ENCODE measurements at regions not wholly inside any gene's neighbourhood (a gene's known extent, or its start where the extent isn't known, plus 50 kb on each side); places are given as distances from the start of the nearest gene placed in this dataset.

DNA sequence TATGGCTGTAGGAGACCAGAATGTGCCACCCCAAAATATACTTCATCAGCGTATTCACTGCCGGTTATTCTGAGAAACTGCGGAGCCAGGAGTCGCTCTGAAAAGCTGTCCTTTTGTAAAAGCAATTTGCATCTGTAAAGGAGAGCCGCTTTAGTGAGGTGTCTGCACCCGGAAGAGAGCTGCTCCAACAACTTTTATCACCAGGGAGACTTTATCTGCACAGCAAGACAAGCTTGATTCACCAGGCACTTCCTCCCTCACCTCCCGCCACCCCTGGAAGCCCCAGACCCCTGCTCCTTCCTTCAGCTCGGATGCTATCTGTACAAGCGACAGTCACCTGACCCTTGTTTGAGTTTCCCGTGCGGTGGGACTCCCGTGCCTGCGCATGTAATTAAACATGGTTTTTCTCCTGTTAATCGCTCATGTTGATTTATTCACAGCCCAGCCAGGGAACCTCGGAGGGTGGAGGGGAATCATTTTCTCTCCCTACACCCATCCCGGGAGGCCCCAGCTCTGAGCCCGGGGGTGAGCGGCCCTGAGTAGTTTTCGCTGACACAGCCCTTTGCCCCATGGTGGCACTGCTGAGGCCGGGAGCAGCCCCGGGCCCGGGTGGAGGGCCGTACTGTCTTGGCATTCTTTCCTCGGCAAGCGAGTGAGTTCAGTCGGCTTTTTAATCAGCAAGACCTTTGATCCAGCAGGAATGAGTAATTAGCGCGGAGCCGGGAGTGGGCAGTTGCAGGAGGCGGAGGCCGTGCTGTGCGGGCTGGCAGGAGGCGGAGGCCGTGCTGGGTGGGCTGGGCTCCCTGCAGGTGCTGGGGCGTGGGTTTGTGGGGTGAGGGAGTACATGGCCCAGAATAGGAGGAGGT is 222.7 kb upstream of the CIBAR2 start:
- H3K9me3 Mint-ChIP-seq = no peaks in the 10 kb centered on the region

GRCh38 chr16:85335584-85336491 is 223.6 kb upstream of the CIBAR2 start:
- Mint-ChIP-seq H3K27ac (peak overlapping the region; percentile 84 to 96 (median 86)), H3K4me1 (peaks cover 0 to 12% (median 2%) of the 10 kb centered on the region in 4 donors), H3K36me3 (no peaks in the 10 kb centered on the region), H3K27me3 (peaks cover 5% of the 10 kb centered on the region), H3K9me3 (no peaks in the 10 kb centered on the region), H3K4me3 (peak overlapping the region in 3 of 4 donors; percentile 76 to 88 (median 84))
- no peaks in the 10 kb centered on the region for H3K36me3 ChIP-seq (ENCODE audit: control insufficient read depth, insufficient read depth, low read length)
- no peak overlapping the region for H3K4me3 ChIP-seq (ENCODE audit: low read depth, low read length)
- no peak for DNase-seq
- H3K9me3 ChIP-seq (ENCODE audit: control insufficient read depth in 2 of 2, low read length in 2 of 2) = no peaks in the 10 kb centered on the region
- ATAC-seq (ENCODE audit: low read depth in 2 of 2) = no peak
- no peak overlapping the region for H3K27ac ChIP-seq (ENCODE audit: insufficient read depth, low read length, poor library complexity, severe bottlenecking)
- H3K4me1 ChIP-seq (ENCODE audit: control insufficient read depth, insufficient read depth, low read length, poor library complexity, severe bottlenecking) = peaks cover 11% of the 10 kb centered on the region
- no peaks in the 10 kb centered on the region for H3K27me3 ChIP-seq (ENCODE audit: control insufficient read depth, insufficient read depth, low read length)

More for the DNA sequence above, 222.7 kb upstream of the CIBAR2 start:
- ATAC-seq (ENCODE audit: low read depth in 2 of 2) (peak; percentile 34 to 49), DNase-seq (peak in 2 of 3 donors; percentile 18 to 45)
- H3K27me3 Mint-ChIP-seq = peaks cover 5% of the 10 kb centered on the region
- H3K27ac Mint-ChIP-seq = peak overlapping the region; percentile 84 to 96 (median 86)
- no peaks in the 10 kb centered on the region for H3K27me3 ChIP-seq (ENCODE audit: control insufficient read depth, insufficient read depth, low read length)
- no peak overlapping the region for H3K27ac ChIP-seq (ENCODE audit: insufficient read depth, low read length, poor library complexity, severe bottlenecking)
- no peak overlapping the region for H3K4me3 ChIP-seq (ENCODE audit: low read depth, low read length)
- H3K4me1 ChIP-seq (ENCODE audit: control insufficient read depth, insufficient read depth, low read length, poor library complexity, severe bottlenecking) = peaks cover 15% of the 10 kb centered on the region
- no peaks in the 10 kb centered on the region for H3K36me3 ChIP-seq (ENCODE audit: control insufficient read depth, insufficient read depth, low read length)
- no peaks in the 10 kb centered on the region for H3K9me3 ChIP-seq (ENCODE audit: control insufficient read depth in 2 of 2, low read length in 2 of 2)
- H3K4me3 Mint-ChIP-seq = peak overlapping the region in 3 of 4 donors; percentile 76 to 88 (median 84)
- H3K36me3 Mint-ChIP-seq = no peaks in the 10 kb centered on the region
- H3K4me1 Mint-ChIP-seq = peaks cover 0 to 19% (median 4%) of the 10 kb centered on the region in 4 donors

DNA sequence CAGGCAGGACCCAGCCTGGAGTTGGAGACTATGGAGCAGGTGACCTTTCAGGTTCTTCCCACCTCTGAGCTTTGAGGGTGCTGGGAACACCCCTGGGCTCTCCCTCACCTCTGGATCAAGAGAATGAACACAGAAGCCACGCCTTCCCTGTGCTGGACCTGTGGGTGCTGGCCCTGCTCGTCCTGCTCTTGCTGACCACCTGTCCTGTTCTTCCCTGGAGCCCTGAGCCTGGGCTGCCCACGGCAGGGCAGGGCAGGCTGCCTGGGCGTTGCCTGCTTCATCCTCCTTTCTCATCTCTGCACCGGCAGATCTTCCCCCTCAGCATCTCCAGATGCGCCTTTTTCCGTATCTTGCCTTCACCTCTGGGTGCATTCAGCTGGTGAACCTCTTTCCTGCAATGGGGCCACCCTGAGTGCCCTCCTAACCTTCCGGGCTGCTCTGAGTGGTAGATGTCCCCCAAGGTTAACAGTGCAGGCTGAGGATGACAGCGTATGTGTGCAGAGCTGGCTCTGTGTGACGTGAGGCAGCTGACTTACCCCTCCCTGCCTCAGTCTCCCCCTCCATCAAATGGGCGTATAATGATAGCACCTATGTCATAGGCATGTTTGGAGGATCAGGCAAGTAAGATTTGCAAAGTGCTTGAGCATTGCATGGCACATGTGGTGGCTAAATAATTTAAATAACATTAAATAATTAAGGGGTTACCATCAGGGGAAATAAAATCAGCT is 225.8 kb upstream of the CIBAR2 start:
- peaks cover 0 to 12% (median 2%) of the 10 kb centered on the region in 4 donors for H3K4me1 Mint-ChIP-seq
- ATAC-seq (ENCODE audit: low read depth in 2 of 2) = no peak
- H3K4me3 ChIP-seq (ENCODE audit: low read depth, low read length) = no peak overlapping the region
- no peak overlapping the region for H3K27ac Mint-ChIP-seq
- no peaks in the 10 kb centered on the region for H3K9me3 Mint-ChIP-seq
- no peak for DNase-seq
- no peak overlapping the region for H3K27ac ChIP-seq (ENCODE audit: insufficient read depth, low read length, poor library complexity, severe bottlenecking)
- H3K4me3 Mint-ChIP-seq = peak overlapping the region in 1 of 4 donors; percentile 28
- H3K27me3 ChIP-seq (ENCODE audit: control insufficient read depth, insufficient read depth, low read length) = no peaks in the 10 kb centered on the region
- peaks cover 11% of the 10 kb centered on the region for H3K4me1 ChIP-seq (ENCODE audit: control insufficient read depth, insufficient read depth, low read length, poor library complexity, severe bottlenecking)
- H3K36me3 ChIP-seq (ENCODE audit: control insufficient read depth, insufficient read depth, low read length) = no peaks in the 10 kb centered on the region
- H3K9me3 ChIP-seq (ENCODE audit: control insufficient read depth in 2 of 2, low read length in 2 of 2) = no peaks in the 10 kb centered on the region
- H3K27me3 Mint-ChIP-seq = peaks cover 5% of the 10 kb centered on the region
- H3K36me3 Mint-ChIP-seq = no peaks in the 10 kb centered on the region

DNA sequence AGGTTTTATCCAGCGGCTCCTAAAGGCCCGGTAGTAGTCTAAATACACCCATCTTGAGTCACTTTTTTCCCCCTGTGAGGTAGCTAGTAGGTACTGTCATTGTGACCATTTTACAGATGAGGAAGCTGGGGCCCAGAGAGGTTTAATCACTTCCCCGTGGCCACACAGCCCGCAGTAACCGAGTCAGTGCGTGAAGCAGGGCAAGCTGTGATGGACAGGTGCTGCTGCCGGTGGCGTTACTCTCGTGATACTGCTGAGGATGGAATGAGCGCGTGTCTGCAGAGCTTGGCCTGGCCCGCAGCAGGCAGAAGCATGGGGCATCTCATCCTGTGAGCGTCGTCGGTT is 226.3 kb upstream of the CIBAR2 start:
- no peak overlapping the region for H3K27ac ChIP-seq (ENCODE audit: insufficient read depth, low read length, poor library complexity, severe bottlenecking)
- Mint-ChIP-seq H3K36me3 (no peaks in the 10 kb centered on the region), H3K27ac (no peak overlapping the region), H3K4me3 (no peak overlapping the region), H3K9me3 (no peaks in the 10 kb centered on the region), H3K4me1 (peaks cover 0 to 12% (median 2%) of the 10 kb centered on the region in 4 donors), H3K27me3 (peaks cover 5% of the 10 kb centered on the region)
- ATAC-seq (ENCODE audit: low read depth in 2 of 2) (no peak), DNase-seq (no peak)
- no peaks in the 10 kb centered on the region for H3K36me3 ChIP-seq (ENCODE audit: control insufficient read depth, insufficient read depth, low read length)
- H3K4me1 ChIP-seq (ENCODE audit: control insufficient read depth, insufficient read depth, low read length, poor library complexity, severe bottlenecking) = peaks cover 11% of the 10 kb centered on the region
- H3K27me3 ChIP-seq (ENCODE audit: control insufficient read depth, insufficient read depth, low read length) = no peaks in the 10 kb centered on the region
- no peak overlapping the region for H3K4me3 ChIP-seq (ENCODE audit: low read depth, low read length)
- no peaks in the 10 kb centered on the region for H3K9me3 ChIP-seq (ENCODE audit: control insufficient read depth in 2 of 2, low read length in 2 of 2)

- ATAC-seq (ENCODE audit: low read depth in 2 of 2) (no peak), DNase-seq (no peak)
- H3K4me1 Mint-ChIP-seq = peaks cover 0 to 12% (median 2%) of the 10 kb centered on the region in 4 donors
- H3K9me3 Mint-ChIP-seq = no peaks in the 10 kb centered on the region
- Histone ChIP-seq H3K36me3 (ENCODE audit: control insufficient read depth, insufficient read depth, low read length) (no peaks in the 10 kb centered on the region), H3K27ac (ENCODE audit: insufficient read depth, low read length, poor library complexity, severe bottlenecking) (no peak overlapping the region), H3K4me3 (ENCODE audit: low read depth, low read length) (no peak overlapping the region), H3K4me1 (ENCODE audit: control insufficient read depth, insufficient read depth, low read length, poor library complexity, severe bottlenecking) (peaks cover 11% of the 10 kb centered on the region), H3K27me3 (ENCODE audit: control insufficient read depth, insufficient read depth, low read length) (no peaks in the 10 kb centered on the region), H3K9me3 (ENCODE audit: control insufficient read depth in 2 of 2, low read length in 2 of 2) (no peaks in the 10 kb centered on the region)
- H3K27ac Mint-ChIP-seq = no peak overlapping the region
- H3K36me3 Mint-ChIP-seq = no peaks in the 10 kb centered on the region
- H3K27me3 Mint-ChIP-seq = peaks cover 5% of the 10 kb centered on the region
- no peak overlapping the region for H3K4me3 Mint-ChIP-seq
These were observed 226.9 kb upstream of the CIBAR2 start for GRCh38 chr16:85338989-85339685.

- DNase-seq (no peak), ATAC-seq (ENCODE audit: low read depth in 2 of 2) (no peak)
- H3K36me3 ChIP-seq (ENCODE audit: control insufficient read depth, insufficient read depth, low read length) = no peaks in the 10 kb centered on the region
- Mint-ChIP-seq H3K36me3 (no peaks in the 10 kb centered on the region), H3K27me3 (no peaks in the 10 kb centered on the region), H3K27ac (no peak overlapping the region), H3K4me3 (no peak overlapping the region), H3K9me3 (no peaks in the 10 kb centered on the region), H3K4me1 (peaks cover 0 to 2% (median 0%) of the 10 kb centered on the region in 4 donors)
- H3K9me3 ChIP-seq (ENCODE audit: control insufficient read depth in 2 of 2, low read length in 2 of 2) = no peaks in the 10 kb centered on the region
- H3K4me1 ChIP-seq (ENCODE audit: control insufficient read depth, insufficient read depth, low read length, poor library complexity, severe bottlenecking) = no peaks in the 10 kb centered on the region
- H3K4me3 ChIP-seq (ENCODE audit: low read depth, low read length) = no peak overlapping the region
- H3K27me3 ChIP-seq (ENCODE audit: control insufficient read depth, insufficient read depth, low read length) = no peaks in the 10 kb centered on the region
- no peak overlapping the region for H3K27ac ChIP-seq (ENCODE audit: insufficient read depth, low read length, poor library complexity, severe bottlenecking)
These were observed 229.9 kb upstream of the CIBAR2 start for GRCh38 chr16:85341972-85342695.

Data from CD4-positive, CD25-positive, alpha-beta regulatory T cell (primary cell).